ENCODE measurements at regions not wholly inside any gene's neighbourhood (a gene's known extent, or its start where the extent isn't known, plus 50 kb on each side); places are given as distances from the start of the nearest gene placed in this dataset.

- TF ChIP-seq POLR2AphosphoS5 (IDR thresholded peaks at IDR 0.05; ENCODE audit: low read depth) = no peak
- no peak for TF ChIP-seq CTCF (conservative IDR thresholded peaks at IDR 0.05; ENCODE audit: low read depth in 2 of 2)
- no peak for TF ChIP-seq NANOG (IDR thresholded peaks at IDR 0.05; ENCODE audit: borderline replicate concordance)
Observed at GRCh38 chr6:120994573-120994967, 339.7 kb downstream of the TBC1D32 start.
